HepG2 (cell line): ENCODE measurements at regions not wholly inside any gene's neighbourhood (a gene's known extent, or its start where the extent isn't known, plus 50 kb on each side); places are given as distances from the start of the nearest gene placed in this dataset.

Source experiments
- BORCS8-MEF2B ChIP-seq: sonication (generic); formaldehyde crosslinking; IDR thresholded peaks from 2 replicates; pipeline ENCODE4 v1.8.0; 2022; ENCODE audit warnings: mild to moderate bottlenecking, missing genetic modification reagents
- CHD4 ChIP-seq: fragments of 200-600 bp; sonication (generic); IDR thresholded peaks from 2 replicates; pipeline ENCODE4 v1.7.0; 2017; ENCODE audit warnings: mild to moderate bottlenecking, low read length, borderline replicate concordance
- CREB1 ChIP-seq, 2 experiments: fragments of 450-650 bp in 1 of 2; IDR thresholded peaks; 2 replicates each; pipeline ENCODE4 v1.6.1; 2016 to 2017; ENCODE audit warnings: control low read depth in 1 of 2, mild to moderate bottlenecking in 1 of 2, missing compliant biosample characterization in 1 of 2, missing genetic modification characterization in 1 of 2
- FOSL1 ChIP-seq: sonication (generic); formaldehyde crosslinking; IDR thresholded peaks from 2 replicates; pipeline ENCODE4 v1.9.0; 2021; ENCODE audit warnings: missing genetic modification reagents, borderline replicate concordance
- PAX8 ChIP-seq: sonication (generic); formaldehyde crosslinking; IDR thresholded peaks from 2 replicates; pipeline ENCODE4 v1.8.0; 2022; ENCODE audit warnings: mild to moderate bottlenecking, missing genetic modification reagents, borderline replicate concordance
- REL ChIP-seq: sonication (generic); formaldehyde crosslinking; conservative IDR thresholded peaks from 2 replicates; pipeline ENCODE4 v1.8.0; 2022; ENCODE audit warnings: mild to moderate bottlenecking, missing genetic modification reagents, moderate library complexity
- SETDB1 ChIP-seq: sonication (generic); formaldehyde crosslinking; IDR thresholded peaks from 2 replicates; pipeline ENCODE4 v1.5.1; 2020; ENCODE audit warnings: missing genetic modification reagents, mild to moderate bottlenecking, borderline replicate concordance
- ZC3H4 ChIP-seq: sonication (generic); formaldehyde crosslinking; IDR thresholded peaks from 2 replicates; pipeline ENCODE4 v1.4.0; 2020; ENCODE audit warnings: missing genetic modification reagents, borderline replicate concordance
- ZFP90 ChIP-seq: sonication (generic); formaldehyde crosslinking; IDR thresholded peaks from 2 replicates; pipeline ENCODE4 v1.8.0; 2022; ENCODE audit warnings: missing genetic modification reagents, mild to moderate bottlenecking, inconsistent platforms, borderline replicate concordance
- ZNF225 ChIP-seq: sonication (generic); formaldehyde crosslinking; IDR thresholded peaks from 2 replicates; pipeline ENCODE4 v1.4.0; 2020; ENCODE audit warnings: mild to moderate bottlenecking, missing genetic modification reagents
- ZNF33B ChIP-seq: sonication (generic); formaldehyde crosslinking; IDR thresholded peaks from 2 replicates; pipeline ENCODE4 v1.5.1; 2020; ENCODE audit warnings: mild to moderate bottlenecking, missing genetic modification reagents
- ZNF510 ChIP-seq: sonication (generic); formaldehyde crosslinking; IDR thresholded peaks from 2 replicates; pipeline ENCODE4 v1.4.0; 2020; ENCODE audit warnings: low read depth, mild to moderate bottlenecking, missing genetic modification reagents
- ZNF776 ChIP-seq: sonication (generic); formaldehyde crosslinking; IDR thresholded peaks from 2 replicates; pipeline ENCODE4 v1.4.0; 2020; ENCODE audit warnings: mild to moderate bottlenecking, missing genetic modification reagents
- TF ChIP-seq, protein P1 (sequence below): IDR thresholded peaks from 2 replicates; pipeline ENCODE4 v1.6.1; 2016; ENCODE audit warnings: mild to moderate bottlenecking, missing biosample characterization, missing genetic modification reagents
- TF ChIP-seq, protein P2 (sequence below): sonication (generic); formaldehyde crosslinking; IDR thresholded peaks from 2 replicates; pipeline ENCODE4 v1.8.0; 2022; ENCODE audit warnings: mild to moderate bottlenecking, missing genetic modification reagents; ENCODE audit not compliant: insufficient replicate concordance
- TF ChIP-seq, protein P3 (sequence below): sonication (generic); formaldehyde crosslinking; IDR thresholded peaks from 2 replicates; pipeline ENCODE4 v1.5.1; 2020; ENCODE audit warnings: mild to moderate bottlenecking, missing genetic modification reagents, borderline replicate concordance
- TF ChIP-seq, protein P4 (sequence below): sonication (generic); formaldehyde crosslinking; IDR thresholded peaks from 2 replicates; pipeline ENCODE4 v1.4.0; 2020; ENCODE audit warnings: missing genetic modification reagents, borderline replicate concordance
- TF ChIP-seq, protein P5 (sequence below): IDR thresholded peaks from 2 replicates; pipeline ENCODE4 v1.6.1; 2012; ENCODE audit warnings: low read depth, low read length, improper control_type of control experiment
- TF ChIP-seq, protein P6 (sequence below): sonication (generic); formaldehyde crosslinking; IDR thresholded peaks from 2 replicates; pipeline ENCODE4 v1.5.0; 2020; ENCODE audit warnings: mild to moderate bottlenecking, missing genetic modification reagents, moderate library complexity

DNA sequence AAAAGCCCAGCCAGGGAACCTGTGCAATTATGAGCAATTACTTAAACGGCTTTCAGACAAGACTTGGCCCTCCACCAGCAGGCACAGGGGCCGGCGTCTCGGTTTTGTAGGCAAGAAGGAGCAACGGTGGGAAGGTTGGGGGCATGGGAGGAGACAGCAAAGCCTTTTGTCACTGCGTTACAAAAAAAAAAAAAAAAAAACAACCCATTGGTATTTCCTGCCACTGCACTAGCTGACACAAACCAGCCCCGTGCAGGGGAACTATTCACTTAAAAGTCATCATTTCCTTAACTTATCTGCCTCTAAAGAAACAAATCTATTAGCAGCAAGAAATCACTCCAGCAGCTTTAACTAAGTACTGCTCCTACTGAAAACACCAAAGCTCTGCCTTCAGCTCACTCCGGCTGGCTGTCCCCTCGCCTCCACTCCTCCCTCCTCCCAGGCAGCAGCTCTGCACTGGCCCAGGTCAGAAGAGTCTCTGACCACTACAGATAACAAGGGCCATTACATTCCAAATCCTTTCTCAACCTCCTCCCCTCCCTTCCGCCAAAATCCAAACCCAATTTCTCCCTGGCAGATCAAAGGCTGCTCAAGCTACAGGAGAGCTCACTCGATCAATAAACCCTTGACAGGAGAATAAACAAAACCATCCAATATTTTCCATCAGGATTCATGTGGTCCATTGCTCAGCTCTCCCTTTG lies 105.2 kb upstream of the CDKN3 start (continued):
- TF ChIP-seq, protein P1, sequence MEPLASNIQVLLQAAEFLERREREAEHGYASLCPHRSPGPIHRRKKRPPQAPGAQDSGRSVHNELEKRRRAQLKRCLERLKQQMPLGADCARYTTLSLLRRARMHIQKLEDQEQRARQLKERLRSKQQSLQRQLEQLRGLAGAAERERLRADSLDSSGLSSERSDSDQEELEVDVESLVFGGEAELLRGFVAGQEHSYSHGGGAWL (CRISPR knock-in tag) = no peak
- TF ChIP-seq, protein P2, sequence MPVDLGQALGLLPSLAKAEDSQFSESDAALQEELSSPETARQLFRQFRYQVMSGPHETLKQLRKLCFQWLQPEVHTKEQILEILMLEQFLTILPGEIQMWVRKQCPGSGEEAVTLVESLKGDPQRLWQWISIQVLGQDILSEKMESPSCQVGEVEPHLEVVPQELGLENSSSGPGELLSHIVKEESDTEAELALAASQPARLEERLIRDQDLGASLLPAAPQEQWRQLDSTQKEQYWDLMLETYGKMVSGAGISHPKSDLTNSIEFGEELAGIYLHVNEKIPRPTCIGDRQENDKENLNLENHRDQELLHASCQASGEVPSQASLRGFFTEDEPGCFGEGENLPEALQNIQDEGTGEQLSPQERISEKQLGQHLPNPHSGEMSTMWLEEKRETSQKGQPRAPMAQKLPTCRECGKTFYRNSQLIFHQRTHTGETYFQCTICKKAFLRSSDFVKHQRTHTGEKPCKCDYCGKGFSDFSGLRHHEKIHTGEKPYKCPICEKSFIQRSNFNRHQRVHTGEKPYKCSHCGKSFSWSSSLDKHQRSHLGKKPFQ = no peak
- TF ChIP-seq CREB1 (IDR thresholded peaks at IDR 0.05) = no peak
- TF ChIP-seq CREB1 (CRISPR knock-in tag; IDR thresholded peaks at IDR 0.05) = peak; percentile 71
- no peak for TF ChIP-seq ZNF510 (CRISPR knock-in tag)
- TF ChIP-seq, protein P3, sequence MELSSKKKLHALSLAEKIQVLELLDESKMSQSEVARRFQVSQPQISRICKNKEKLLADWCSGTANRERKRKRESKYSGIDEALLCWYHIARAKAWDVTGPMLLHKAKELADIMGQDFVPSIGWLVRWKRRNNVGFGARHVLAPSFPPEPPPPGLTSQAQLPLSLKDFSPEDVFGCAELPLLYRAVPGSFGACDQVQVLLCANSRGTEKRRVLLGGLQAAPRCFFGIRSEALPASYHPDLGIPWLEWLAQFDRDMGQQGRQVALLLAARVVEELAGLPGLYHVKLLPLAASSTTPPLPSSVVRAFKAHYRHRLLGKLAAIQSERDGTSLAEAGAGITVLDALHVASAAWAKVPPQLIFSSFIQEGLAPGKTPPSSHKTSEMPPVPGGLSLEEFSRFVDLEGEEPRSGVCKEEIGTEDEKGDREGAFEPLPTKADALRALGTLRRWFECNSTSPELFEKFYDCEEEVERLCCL (CRISPR knock-in tag) = no peak
- TF ChIP-seq ZNF225 = no peak
- TF ChIP-seq BORCS8-MEF2B (CRISPR knock-in tag) = no peak
- no peak for TF ChIP-seq SETDB1 (CRISPR knock-in tag)
- TF ChIP-seq ZNF33B = no peak
- TF ChIP-seq, protein P4, sequence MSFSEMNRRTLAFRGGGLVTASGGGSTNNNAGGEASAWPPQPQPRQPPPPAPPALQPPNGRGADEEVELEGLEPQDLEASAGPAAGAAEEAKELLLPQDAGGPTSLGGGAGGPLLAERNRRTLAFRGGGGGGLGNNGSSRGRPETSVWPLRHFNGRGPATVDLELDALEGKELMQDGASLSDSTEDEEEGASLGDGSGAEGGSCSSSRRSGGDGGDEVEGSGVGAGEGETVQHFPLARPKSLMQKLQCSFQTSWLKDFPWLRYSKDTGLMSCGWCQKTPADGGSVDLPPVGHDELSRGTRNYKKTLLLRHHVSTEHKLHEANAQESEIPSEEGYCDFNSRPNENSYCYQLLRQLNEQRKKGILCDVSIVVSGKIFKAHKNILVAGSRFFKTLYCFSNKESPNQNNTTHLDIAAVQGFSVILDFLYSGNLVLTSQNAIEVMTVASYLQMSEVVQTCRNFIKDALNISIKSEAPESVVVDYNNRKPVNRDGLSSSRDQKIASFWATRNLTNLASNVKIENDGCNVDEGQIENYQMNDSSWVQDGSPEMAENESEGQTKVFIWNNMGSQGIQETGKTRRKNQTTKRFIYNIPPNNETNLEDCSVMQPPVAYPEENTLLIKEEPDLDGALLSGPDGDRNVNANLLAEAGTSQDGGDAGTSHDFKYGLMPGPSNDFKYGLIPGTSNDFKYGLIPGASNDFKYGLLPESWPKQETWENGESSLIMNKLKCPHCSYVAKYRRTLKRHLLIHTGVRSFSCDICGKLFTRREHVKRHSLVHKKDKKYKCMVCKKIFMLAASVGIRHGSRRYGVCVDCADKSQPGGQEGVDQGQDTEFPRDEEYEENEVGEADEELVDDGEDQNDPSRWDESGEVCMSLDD (CRISPR knock-in tag) = no peak
- TF ChIP-seq, protein P5, sequence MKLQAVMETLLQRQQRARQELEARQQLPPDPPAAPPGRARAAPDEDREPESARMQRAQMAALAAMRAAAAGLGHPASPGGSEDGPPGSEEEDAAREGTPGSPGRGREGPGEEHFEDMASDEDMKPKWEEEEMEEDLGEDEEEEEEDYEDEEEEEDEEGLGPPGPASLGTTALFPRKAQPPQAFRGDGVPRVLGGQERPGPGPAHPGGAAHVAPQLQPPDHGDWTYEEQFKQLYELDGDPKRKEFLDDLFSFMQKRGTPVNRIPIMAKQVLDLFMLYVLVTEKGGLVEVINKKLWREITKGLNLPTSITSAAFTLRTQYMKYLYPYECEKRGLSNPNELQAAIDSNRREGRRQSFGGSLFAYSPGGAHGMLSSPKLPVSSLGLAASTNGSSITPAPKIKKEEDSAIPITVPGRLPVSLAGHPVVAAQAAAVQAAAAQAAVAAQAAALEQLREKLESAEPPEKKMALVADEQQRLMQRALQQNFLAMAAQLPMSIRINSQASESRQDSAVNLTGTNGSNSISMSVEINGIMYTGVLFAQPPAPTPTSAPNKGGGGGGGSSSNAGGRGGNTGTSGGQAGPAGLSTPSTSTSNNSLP = peak; percentile 59
- TF ChIP-seq FOSL1 = no peak
- TF ChIP-seq ZFP90 (CRISPR knock-in tag) = no peak
- no peak; the same call in 1 of the 2 replicates for TF ChIP-seq CHD4
- TF ChIP-seq ZNF776 (CRISPR knock-in tag) = no peak
- no peak for TF ChIP-seq PAX8 (CRISPR knock-in tag)
- no peak for TF ChIP-seq REL
- TF ChIP-seq, protein P6, sequence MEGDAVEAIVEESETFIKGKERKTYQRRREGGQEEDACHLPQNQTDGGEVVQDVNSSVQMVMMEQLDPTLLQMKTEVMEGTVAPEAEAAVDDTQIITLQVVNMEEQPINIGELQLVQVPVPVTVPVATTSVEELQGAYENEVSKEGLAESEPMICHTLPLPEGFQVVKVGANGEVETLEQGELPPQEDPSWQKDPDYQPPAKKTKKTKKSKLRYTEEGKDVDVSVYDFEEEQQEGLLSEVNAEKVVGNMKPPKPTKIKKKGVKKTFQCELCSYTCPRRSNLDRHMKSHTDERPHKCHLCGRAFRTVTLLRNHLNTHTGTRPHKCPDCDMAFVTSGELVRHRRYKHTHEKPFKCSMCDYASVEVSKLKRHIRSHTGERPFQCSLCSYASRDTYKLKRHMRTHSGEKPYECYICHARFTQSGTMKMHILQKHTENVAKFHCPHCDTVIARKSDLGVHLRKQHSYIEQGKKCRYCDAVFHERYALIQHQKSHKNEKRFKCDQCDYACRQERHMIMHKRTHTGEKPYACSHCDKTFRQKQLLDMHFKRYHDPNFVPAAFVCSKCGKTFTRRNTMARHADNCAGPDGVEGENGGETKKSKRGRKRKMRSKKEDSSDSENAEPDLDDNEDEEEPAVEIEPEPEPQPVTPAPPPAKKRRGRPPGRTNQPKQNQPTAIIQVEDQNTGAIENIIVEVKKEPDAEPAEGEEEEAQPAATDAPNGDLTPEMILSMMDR = no peak
- TF ChIP-seq ZC3H4 (CRISPR knock-in tag) = no peak
